OCI-LY7 (cell line): ENCODE measurements at regions not wholly inside any gene's neighbourhood (a gene's known extent, or its start where the extent isn't known, plus 50 kb on each side); places are given as distances from the start of the nearest gene placed in this dataset.

Experiments used
- BruUV-seq: library from RNA; stranded (reverse); fragments of 400-500 nt; replicated peaks from 2 replicates; lab custom pipeline; 2021; lab: Mats Ljungman, UMichigan
- CTCF ChIA-PET: fragments of 300-600 bp; sonication (Branson Sonifier 250); formaldehyde crosslinking; loops from one replicate; lab custom pipeline; 2022; ENCODE audit warnings: antibody characterized with exemption; ENCODE audit not compliant: unreplicated experiment; lab: Charles Lee
- POLR2A ChIA-PET: fragments of 300-600 bp; sonication (Branson Sonifier 250); formaldehyde crosslinking; loops from one replicate; lab custom pipeline; 2022; ENCODE audit warnings: antibody characterized with exemption; lab: Charles Lee
- DNase-seq: peaks from one replicate; pipeline ENCODE4 v3.0.0-alpha.2; 2015; ENCODE audit warnings: low spot score
- H2AFZ ChIP-seq: fragments of 200-600 bp; sonication (generic), shearing (Covaris generic); 2 replicates; pipeline ENCODE4 v1.6.1; 2014; ENCODE audit warnings: mild to moderate bottlenecking, antibody characterized with exemption, low read length, moderate library complexity
- H3K27ac ChIP-seq: fragments of 200-600 bp; sonication (generic); 2 replicates; pipeline ENCODE4 v1.5.1; 2014; ENCODE audit warnings: mixed run types, low read depth, mild to moderate bottlenecking, moderate library complexity, low read length, inconsistent platforms; ENCODE audit not compliant: poor library complexity, severe bottlenecking
- H3K36me3 ChIP-seq: fragments of 200-600 bp; sonication (generic); 2 replicates; pipeline ENCODE4 v1.6.1; 2014; ENCODE audit warnings: mild to moderate bottlenecking, antibody characterized with exemption, low read length, moderate library complexity, mixed read lengths; ENCODE audit not compliant: insufficient read depth
- H3K4me1 ChIP-seq: fragments of 200-600 bp; sonication (generic); 2 replicates; pipeline ENCODE4 v1.5.1; 2014; ENCODE audit warnings: mild to moderate bottlenecking, low read length; ENCODE audit not compliant: insufficient read depth, poor library complexity, severe bottlenecking
- H3K4me2 ChIP-seq: fragments of 200-600 bp; sonication (generic); 2 replicates; pipeline ENCODE4 v1.6.1; 2014; ENCODE audit warnings: mild to moderate bottlenecking, low read length
- H3K4me3 ChIP-seq: fragments of 200-600 bp; sonication (generic); 2 replicates; pipeline ENCODE4 v1.5.1; 2014; ENCODE audit warnings: mild to moderate bottlenecking, low read depth, low read length; ENCODE audit not compliant: poor library complexity, severe bottlenecking
- H3K79me2 ChIP-seq: fragments of 200-600 bp; sonication (generic); 2 replicates; pipeline ENCODE4 v1.6.1; 2016; ENCODE audit warnings: low read depth, mild to moderate bottlenecking, low read length, moderate library complexity, mixed read lengths; ENCODE audit not compliant: insufficient read depth
- H3K9me2 ChIP-seq: fragments of 200-600 bp; sonication (generic); 2 replicates; pipeline ENCODE4 v1.6.1; 2016; ENCODE audit warnings: mild to moderate bottlenecking, low read length, mixed read lengths; ENCODE audit not compliant: insufficient read depth
- H3K9me3 ChIP-seq: fragments of 200-600 bp; sonication (generic); 2 replicates; pipeline ENCODE4 v1.6.1; 2014; ENCODE audit warnings: mild to moderate bottlenecking, mixed run types, low read length, mixed read lengths
- H4K20me1 ChIP-seq: fragments of 200-600 bp; sonication (generic); 2 replicates; pipeline ENCODE4 v1.6.1; 2014; ENCODE audit warnings: mild to moderate bottlenecking, antibody characterized with exemption, low read length, moderate library complexity, mixed read lengths; ENCODE audit not compliant: insufficient read depth
- CTCF ChIP-seq: fragments of 200-600 bp; sonication (generic); conservative IDR thresholded peaks from 2 replicates; pipeline ENCODE4 v1.5.1; 2014; ENCODE audit warnings: mild to moderate bottlenecking, antibody characterized with exemption, low read length, moderate library complexity, mixed read lengths
- EZH2phosphoT487 ChIP-seq: fragments of 200-600 bp; sonication (generic); IDR thresholded peaks from 2 replicates; pipeline ENCODE4 v1.6.1; 2018; ENCODE audit warnings: low read depth, borderline replicate concordance, mild to moderate bottlenecking, mixed run types, antibody characterized with exemption, low read length, moderate library complexity, mixed read lengths
- intact Hi-C: fragments of 100-400 bp; cut with micrococcal nuclease; formaldehyde crosslinking; loops from one replicate; pipeline ENCODE4 v1.10.0; 2022; ENCODE audit not compliant: unreplicated experiment

- no peak overlapping the region for H2AFZ ChIP-seq
- intact Hi-C loops = no loop called here
- POLR2A ChIA-PET = no interaction called here
Measured at GRCh38 chr13:112194167-112194530, 127.2 kb downstream of the SOX1 start.

GRCh38 chr13:112194579-112194978, 127.6 kb downstream of the SOX1 start:
- POLR2A ChIA-PET = no interaction called here
- H3K9me3 ChIP-seq = no peaks in the 10 kb centered on the region
- H3K27ac ChIP-seq = no peak overlapping the region
- DNase-seq = no peak
- no peaks in the 10 kb centered on the region for H3K36me3 ChIP-seq
- no peak overlapping the region for H2AFZ ChIP-seq
- H3K79me2 ChIP-seq = no peaks in the 10 kb centered on the region
- no peak overlapping the region for H3K4me2 ChIP-seq
- no peak overlapping the region for H3K4me3 ChIP-seq
- intact Hi-C loops = no loop called here
- H3K4me1 ChIP-seq = no peaks in the 10 kb centered on the region
- no TSS peak for BruUV-seq
- H4K20me1 ChIP-seq = no peaks in the 10 kb centered on the region
- TF ChIP-seq EZH2phosphoT487 = no peak
- TF ChIP-seq CTCF = no peak
- H3K9me2 ChIP-seq = no peaks in the 10 kb centered on the region
- CTCF ChIA-PET = no interaction called here

More at GRCh38 chr13:112194167-112194530, 127.2 kb downstream of the SOX1 start:
- TF ChIP-seq EZH2phosphoT487 = no peak
- no peak for TF ChIP-seq CTCF
- no peak overlapping the region for H3K4me2 ChIP-seq
- BruUV-seq = no TSS peak
- CTCF ChIA-PET = no interaction called here
- H4K20me1 ChIP-seq = no peaks in the 10 kb centered on the region
- H3K9me2 ChIP-seq = no peaks in the 10 kb centered on the region
- H3K4me3 ChIP-seq = no peak overlapping the region
- no peaks in the 10 kb centered on the region for H3K79me2 ChIP-seq
- no peaks in the 10 kb centered on the region for H3K9me3 ChIP-seq
- no peaks in the 10 kb centered on the region for H3K4me1 ChIP-seq
- H3K27ac ChIP-seq = no peak overlapping the region
- DNase-seq = no peak
- H3K36me3 ChIP-seq = no peaks in the 10 kb centered on the region

- ChIA-PET CTCF (no interaction called here), POLR2A (interaction anchor here (0.7 kb wide), 1 partner anchor 23 kb away, joined by 3 read pairs; no protein-coding TSS in a partner anchor)
- BruUV-seq = no TSS peak
- no peak for TF ChIP-seq EZH2phosphoT487
- no peak for TF ChIP-seq CTCF
- Histone ChIP-seq H3K4me2 (no peak overlapping the region), H3K36me3 (no peaks in the 10 kb centered on the region), H4K20me1 (no peaks in the 10 kb centered on the region), H3K4me3 (no peak overlapping the region), H3K27ac (no peak overlapping the region), H3K4me1 (no peaks in the 10 kb centered on the region), H3K79me2 (no peaks in the 10 kb centered on the region), H2AFZ (no peak overlapping the region), H3K9me2 (no peaks in the 10 kb centered on the region), H3K9me3 (no peaks in the 10 kb centered on the region)
- intact Hi-C loops = no loop called here
- DNase-seq = no peak
Measured at GRCh38 chr13:112198396-112199010, 131.6 kb downstream of the SOX1 start.
